Gastrocnemius medialis (tissue), 4 donors: ENCODE measurements at regions not wholly inside any gene's neighbourhood (a gene's known extent, or its start where the extent isn't known, plus 50 kb on each side); places are given as distances from the start of the nearest gene placed in this dataset.

Source experiments
- ATAC-seq, 2 donors: fragments of 150-250 bp; one replicate each; pipeline ENCODE4 v1.9.1; 2016
- DNase-seq, 2 donors: peaks; one replicate each; pipeline ENCODE4 v3.0.0-alpha.2; 2019
- H3K27ac ChIP-seq, 4 donors: fragments of 200-600 bp; sonication (generic); 1 replicate in 1 of 4; 2 replicates in 3 of 4; pipeline ENCODE4 v1.5.1; 2016 to 2018; ENCODE audit warnings: mild to moderate bottlenecking in 2 of 4, moderate library complexity in 1 of 4
- H3K27me3 ChIP-seq, 3 donors: fragments of 200-600 bp; sonication (generic) in 2 of 3; 1 replicate in 1 of 3; 2 replicates in 2 of 3; pipeline versions ENCODE4 v1.5.1 to v1.6.0; 2016 to 2019; ENCODE audit warnings: mild to moderate bottlenecking in 1 of 3, moderate library complexity in 1 of 3
- H3K36me3 ChIP-seq, 2 donors: fragments of 200-600 bp; sonication (generic) in 1 of 2; one replicate each; pipeline ENCODE4 v1.5.1; 2017 to 2018
- H3K4me1 ChIP-seq, 2 donors: fragments of 200-600 bp; sonication (generic) in 1 of 2; one replicate each; pipeline ENCODE4 v1.5.1; 2016 to 2017; ENCODE audit warnings: mild to moderate bottlenecking in 2 of 2
- H3K4me3 ChIP-seq, 4 donors: fragments of 200-600 bp; sonication (generic) in 3 of 4; 1 replicate in 1 of 4; 2 replicates in 3 of 4; pipeline ENCODE4 v1.5.1; 2016 to 2019; ENCODE audit warnings: mild to moderate bottlenecking in 2 of 4
- H3K9me3 ChIP-seq, 3 donors: fragments of 200-600 bp; sonication (generic) in 2 of 3; 1 replicate in 1 of 3; 2 replicates in 2 of 3; pipeline ENCODE4 v1.5.1; 2016 to 2019
- CTCF ChIP-seq, 5 experiments: fragments of 450-650 bp in 3 of 5; fragments of 200-600 bp in 2 of 5; sonication (generic) in 2 of 5; IDR thresholded peaks in 4 of 5; conservative IDR thresholded peaks in 1 of 5; 1 replicate in 4 of 5; 2 replicates in 1 of 5; pipeline ENCODE4 v1.5.1; 2016 to 2019; ENCODE audit warnings: antibody characterized with exemption in 5 of 5, mild to moderate bottlenecking in 3 of 5, moderate library complexity in 3 of 5
- POLR2A ChIP-seq, 2 donors: fragments of 450-650 bp; IDR thresholded peaks; one replicate each; pipeline ENCODE4 v1.6.1; 2017; ENCODE audit warnings: antibody characterized with exemption in 2 of 2, mild to moderate bottlenecking in 2 of 2, moderate library complexity in 2 of 2
- in situ Hi-C, 4 donors: fragments of 200-750 bp; cut with MboI; loops; one replicate each; pipeline versions ENCODE4 v1.15.0 to v1.8.0; 2017; ENCODE audit warnings: low sequenced_read_pairs in 4 of 4
- intact Hi-C: fragments of 100-400 bp; cut with DNase I; formaldehyde crosslinking; loops from one replicate; pipeline ENCODE4 v1.15.1; 2023; ENCODE audit warnings: low total_unique reads

GRCh38 chr22:48366591-48366990, 1461.1 kb downstream of the BRD1 start:
- DNase-seq, result no peak
- Histone ChIP-seq H3K27me3 (peaks cover 0 to 3% (median 0%) of the 10 kb centered on the region in 3 donors), H3K36me3 (no peaks in the 10 kb centered on the region), H3K4me1 (no peaks in the 10 kb centered on the region), H3K9me3 (no peaks in the 10 kb centered on the region), H3K4me3 (no peak overlapping the region), H3K27ac (no peak overlapping the region)
- ATAC-seq, result no peak
- TF ChIP-seq CTCF (IDR thresholded peaks at IDR 0.05 in 4 of 5, conservative IDR thresholded peaks at IDR 0.05 in 1 of 5) (no peak), POLR2A (IDR thresholded peaks at IDR 0.05) (no peak)
- in situ Hi-C loops (no loop called here), intact Hi-C loops (no loop called here)

GRCh38 chr22:48366056-48366455, 1461.6 kb downstream of the BRD1 start:
- in situ Hi-C loops, result no loop called here
- Histone ChIP-seq H3K4me3 (no peak overlapping the region), H3K4me1 (no peaks in the 10 kb centered on the region), H3K27me3 (peaks cover 0 to 3% (median 0%) of the 10 kb centered on the region in 3 donors), H3K9me3 (no peaks in the 10 kb centered on the region), H3K36me3 (no peaks in the 10 kb centered on the region), H3K27ac (no peak overlapping the region)
- TF ChIP-seq POLR2A (IDR thresholded peaks at IDR 0.05) (no peak), CTCF (IDR thresholded peaks at IDR 0.05 in 4 of 5, conservative IDR thresholded peaks at IDR 0.05 in 1 of 5) (no peak)
- DNase-seq, result no peak
- intact Hi-C loops, result no loop called here
- no peak for ATAC-seq

- Histone ChIP-seq H3K9me3 (no peaks in the 10 kb centered on the region), H3K4me3 (no peak overlapping the region), H3K27ac (no peak overlapping the region), H3K4me1 (no peaks in the 10 kb centered on the region), H3K27me3 (peaks cover 0 to 3% (median 0%) of the 10 kb centered on the region in 3 donors), H3K36me3 (no peaks in the 10 kb centered on the region)
- ATAC-seq (no peak), DNase-seq (no peak)
- TF ChIP-seq POLR2A (IDR thresholded peaks at IDR 0.05), result no peak
- no peak for TF ChIP-seq CTCF (IDR thresholded peaks at IDR 0.05 in 4 of 5, conservative IDR thresholded peaks at IDR 0.05 in 1 of 5)
- intact Hi-C loops (no loop called here), in situ Hi-C loops (no loop called here)
Measured at GRCh38 chr22:48365386-48365785, 1462.3 kb downstream of the BRD1 start.

GRCh38 chr22:48362721-48363404, 1464.8 kb downstream of the BRD1 start:
- in situ Hi-C loops (no loop called here), intact Hi-C loops (no loop called here)
- Histone ChIP-seq H3K9me3 (no peaks in the 10 kb centered on the region), H3K36me3 (no peaks in the 10 kb centered on the region), H3K4me1 (no peaks in the 10 kb centered on the region), H3K4me3 (no peak overlapping the region), H3K27me3 (peaks cover 0 to 4% (median 0%) of the 10 kb centered on the region in 3 donors), H3K27ac (no peak overlapping the region)
- TF ChIP-seq CTCF (IDR thresholded peaks at IDR 0.05 in 4 of 5, conservative IDR thresholded peaks at IDR 0.05 in 1 of 5) (no peak), POLR2A (IDR thresholded peaks at IDR 0.05) (no peak)
- DNase-seq (no peak), ATAC-seq (no peak)
